SK-N-SH (cell line): ENCODE measurements at regions not wholly inside any gene's neighbourhood (a gene's known extent, or its start where the extent isn't known, plus 50 kb on each side); places are given as distances from the start of the nearest gene placed in this dataset.

Experiments used
- CTCF ChIA-PET: fragments of 300-600, 350-600 bp; formaldehyde crosslinking; extraction: SDS; loops from one replicate; lab custom pipeline; 2021; lab: Yijun Ruan, JAX
- POLR2A ChIA-PET: fragments of 350-600 bp; sonication (Branson Sonifier 250); formaldehyde crosslinking; extraction: SDS; loops from one replicate; lab custom pipeline; 2020; ENCODE audit warnings: antibody characterized with exemption, inconsistent platforms; lab: Yijun Ruan, JAX
- DNase-seq: peaks from one replicate; pipeline ENCODE4 v3.0.0; 2012
- H2AFZ ChIP-seq: fragments of 200-600 bp; sonication (generic); 2 replicates; pipeline ENCODE4 v1.8.1; 2016; ENCODE audit warnings: antibody characterized with exemption, mild to moderate bottlenecking, low read depth
- H3F3A ChIP-seq: fragments of 200-600 bp; sonication (generic); replicated peaks from 2 replicates; pipeline ENCODE3; 2016; ENCODE audit warnings: antibody characterized with exemption, mild to moderate bottlenecking; ENCODE audit not compliant: insufficient read depth
- H3K27ac ChIP-seq, 2 experiments: fragments of 200-500 bp in 1 of 2; fragments of 200-600 bp in 1 of 2; sonication (Bioruptor generic) in 1 of 2; sonication (generic), shearing (Covaris generic) in 1 of 2; 2 replicates each; pipeline versions ENCODE4 v1.5.1 to v1.6.1; 2014 to 2016; ENCODE audit warnings: low read depth in 2 of 2, inconsistent platforms in 1 of 2, low read length in 1 of 2, mild to moderate bottlenecking in 1 of 2, mixed read lengths in 1 of 2
- H3K27me3 ChIP-seq: fragments of 200-600 bp; sonication (generic), shearing (Covaris generic); 2 replicates; pipeline ENCODE4 v1.6.1; 2016; ENCODE audit warnings: mixed run types; ENCODE audit not compliant: insufficient read depth
- H3K36me3 ChIP-seq, 2 experiments: fragments of 200-500 bp in 1 of 2; fragments of 200-600 bp in 1 of 2; sonication (Bioruptor generic) in 1 of 2; sonication (generic) in 1 of 2; replicated peaks in 1 of 2; 2 replicates each; pipeline versions ENCODE3 to v1.5.1; 2014 to 2016; ENCODE audit warnings: low read length in 1 of 2, mild to moderate bottlenecking in 1 of 2; ENCODE audit not compliant: insufficient read depth in 2 of 2, control insufficient read depth in 1 of 2
- H3K4me1 ChIP-seq, 2 experiments: fragments of 200-500 bp in 1 of 2; fragments of 200-600 bp in 1 of 2; sonication (Bioruptor generic) in 1 of 2; sonication (generic), shearing (Covaris generic) in 1 of 2; 2 replicates each; pipeline versions ENCODE4 v1.5.1 to v1.6.1; 2014 to 2016; ENCODE audit warnings: low read depth in 1 of 2, low read length in 1 of 2, mixed run types in 1 of 2; ENCODE audit not compliant: insufficient read depth in 2 of 2, control insufficient read depth in 1 of 2
- H3K4me2 ChIP-seq: fragments of 200-600 bp; sonication (generic), shearing (Covaris generic); 2 replicates; pipeline ENCODE4 v1.6.1; 2017; ENCODE audit warnings: mixed run types
- H3K4me3 ChIP-seq, 2 experiments: fragments of 200-500 bp in 1 of 2; fragments of 200-600 bp in 1 of 2; sonication (Bioruptor generic) in 1 of 2; sonication (generic), shearing (Covaris generic) in 1 of 2; 2 replicates each; pipeline versions ENCODE4 v1.5.1 to v1.8.1; 2014 to 2016; ENCODE audit warnings: low read depth in 2 of 2, inconsistent platforms in 1 of 2, low read length in 1 of 2, mild to moderate bottlenecking in 1 of 2, mixed read lengths in 1 of 2, moderate library complexity in 1 of 2
- H3K79me2 ChIP-seq: fragments of 200-600 bp; sonication (generic); 2 replicates; pipeline ENCODE4 v1.8.1; 2017; ENCODE audit warnings: mild to moderate bottlenecking; ENCODE audit not compliant: insufficient read depth
- H3K9ac ChIP-seq: fragments of 200-600 bp; sonication (generic); 2 replicates; pipeline ENCODE4 v1.6.1; 2017; ENCODE audit warnings: mixed run types
- H3K9me2 ChIP-seq: fragments of 200-600 bp; sonication (generic); 2 replicates; pipeline ENCODE4 v1.6.1; 2017; ENCODE audit warnings: mixed run types
- H3K9me3 ChIP-seq: fragments of 200-600 bp; sonication (generic); 2 replicates; pipeline ENCODE4 v1.6.1; 2017; ENCODE audit warnings: mixed run types, mild to moderate bottlenecking, moderate library complexity
- H4K20me1 ChIP-seq: fragments of 200-600 bp; sonication (generic); 2 replicates; pipeline ENCODE4 v1.6.1; 2017; ENCODE audit warnings: mild to moderate bottlenecking, mixed run types; ENCODE audit not compliant: insufficient read depth
- ELF1 ChIP-seq: IDR thresholded peaks from 2 replicates; pipeline ENCODE4 v1.4.0; 2012
- GATA2 ChIP-seq: sonication (generic); formaldehyde crosslinking; IDR thresholded peaks from 2 replicates; pipeline ENCODE4 v1.5.0; 2020; ENCODE audit warnings: mild to moderate bottlenecking, missing genetic modification reagents
- MEF2A ChIP-seq: IDR thresholded peaks from 2 replicates; pipeline ENCODE4 v1.4.0; 2012; ENCODE audit warnings: low read depth, borderline replicate concordance
- NFIC ChIP-seq: IDR thresholded peaks from 2 replicates; pipeline ENCODE4 v1.4.0; 2012; ENCODE audit warnings: borderline replicate concordance
- RFX5 ChIP-seq: IDR thresholded peaks from 2 replicates; pipeline ENCODE4 v1.6.1; 2012; ENCODE audit warnings: mild to moderate bottlenecking, improper control_type of control experiment, low read length
- SIN3A ChIP-seq: IDR thresholded peaks from 2 replicates; pipeline ENCODE4 v1.6.1; 2012; ENCODE audit warnings: low read depth, mild to moderate bottlenecking, low read length, moderate library complexity, borderline replicate concordance
- SMC3 ChIP-seq: IDR thresholded peaks from 2 replicates; pipeline ENCODE4 v1.6.1; 2012; ENCODE audit warnings: low read depth, low read length, improper control_type of control experiment
- WGBS: methylation state at CpG from one replicate; pipeline ENCODE4 v1.1.6; 2017; ENCODE audit warnings: low lambda C conversion rate; 5-methylcytosine and 5-hydroxymethylcytosine counted together
- TF ChIP-seq, protein P1 (sequence below): IDR thresholded peaks from 2 replicates; pipeline ENCODE4 v1.4.0; 2012; ENCODE audit warnings: low read depth
- TF ChIP-seq, protein P2 (sequence below): fragments of 150-350 bp; IDR thresholded peaks from 2 replicates; pipeline ENCODE4 v1.6.1; 2017; ENCODE audit warnings: antibody characterized with exemption, low read length, low read depth, borderline replicate concordance
- TF ChIP-seq, protein P3 (sequence below): IDR thresholded peaks from 2 replicates; pipeline ENCODE4 v1.4.0; 2012; ENCODE audit warnings: low read depth, borderline replicate concordance
- TF ChIP-seq, protein P4 (sequence below): IDR thresholded peaks from 2 replicates; pipeline ENCODE4 v1.4.0; 2012; ENCODE audit warnings: low read depth, borderline replicate concordance
- TF ChIP-seq, protein P5 (sequence below): fragments of 150-350 bp; IDR thresholded peaks from 2 replicates; pipeline ENCODE4 v1.6.1; 2016; ENCODE audit warnings: mild to moderate bottlenecking, low read depth, low read length

DNA sequence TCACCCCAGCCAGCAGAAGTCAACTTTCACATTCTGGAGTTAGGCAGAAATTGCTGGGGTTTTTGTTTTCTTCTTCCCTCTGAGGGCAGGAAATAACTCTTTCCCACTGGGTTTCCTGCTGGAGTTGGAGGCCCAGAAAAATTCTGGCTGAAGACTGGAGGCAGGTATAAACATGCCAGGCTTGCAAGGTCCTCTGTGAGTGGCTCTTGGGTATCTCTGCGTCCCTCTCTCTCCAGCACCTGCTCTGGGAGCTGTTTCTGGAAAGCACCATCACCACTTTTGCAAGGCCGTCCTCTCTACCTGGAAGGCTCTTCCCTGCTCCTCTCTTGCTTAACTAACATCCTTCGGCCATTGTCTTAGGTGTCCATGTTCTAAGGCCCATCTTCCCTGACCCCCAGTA lies 91.0 kb downstream of the MCFD2 start:
- no peaks in the 10 kb centered on the region for H3F3A ChIP-seq
- no peak overlapping the region for H3K4me3 ChIP-seq
- DNase-seq: no peak
- ChIA-PET POLR2A (no interaction called here), CTCF (interaction anchor here (0.7 to 1.0 kb wide), 4 partner anchors 11 to 168 kb away, joined by 3 read pairs; no protein-coding TSS in a partner anchor)
- H3K4me1 ChIP-seq: no peaks in the 10 kb centered on the region; a peak in 1 of 4 replicates
- H4K20me1 ChIP-seq: no peaks in the 10 kb centered on the region
- H3K9me3 ChIP-seq: no peaks in the 10 kb centered on the region
- WGBS: 98% methylated on average over 3 of the region's 3 CpGs
- no peak overlapping the region for H3K9ac ChIP-seq
- no peaks in the 10 kb centered on the region for H3K27me3 ChIP-seq
- no peaks in the 10 kb centered on the region for H3K79me2 ChIP-seq
- no peak overlapping the region for H2AFZ ChIP-seq
- H3K9me2 ChIP-seq: no peaks in the 10 kb centered on the region
- TF ChIP-seq, protein P1, sequence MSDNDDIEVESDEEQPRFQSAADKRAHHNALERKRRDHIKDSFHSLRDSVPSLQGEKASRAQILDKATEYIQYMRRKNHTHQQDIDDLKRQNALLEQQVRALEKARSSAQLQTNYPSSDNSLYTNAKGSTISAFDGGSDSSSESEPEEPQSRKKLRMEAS: no peak
- TF ChIP-seq, protein P2, sequence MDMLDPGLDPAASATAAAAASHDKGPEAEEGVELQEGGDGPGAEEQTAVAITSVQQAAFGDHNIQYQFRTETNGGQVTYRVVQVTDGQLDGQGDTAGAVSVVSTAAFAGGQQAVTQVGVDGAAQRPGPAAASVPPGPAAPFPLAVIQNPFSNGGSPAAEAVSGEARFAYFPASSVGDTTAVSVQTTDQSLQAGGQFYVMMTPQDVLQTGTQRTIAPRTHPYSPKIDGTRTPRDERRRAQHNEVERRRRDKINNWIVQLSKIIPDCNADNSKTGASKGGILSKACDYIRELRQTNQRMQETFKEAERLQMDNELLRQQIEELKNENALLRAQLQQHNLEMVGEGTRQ: no peak
- H3K36me3 ChIP-seq: no peaks in the 10 kb centered on the region
- H3K27ac ChIP-seq: no peak overlapping the region
- no peak overlapping the region for H3K4me2 ChIP-seq

DNA sequence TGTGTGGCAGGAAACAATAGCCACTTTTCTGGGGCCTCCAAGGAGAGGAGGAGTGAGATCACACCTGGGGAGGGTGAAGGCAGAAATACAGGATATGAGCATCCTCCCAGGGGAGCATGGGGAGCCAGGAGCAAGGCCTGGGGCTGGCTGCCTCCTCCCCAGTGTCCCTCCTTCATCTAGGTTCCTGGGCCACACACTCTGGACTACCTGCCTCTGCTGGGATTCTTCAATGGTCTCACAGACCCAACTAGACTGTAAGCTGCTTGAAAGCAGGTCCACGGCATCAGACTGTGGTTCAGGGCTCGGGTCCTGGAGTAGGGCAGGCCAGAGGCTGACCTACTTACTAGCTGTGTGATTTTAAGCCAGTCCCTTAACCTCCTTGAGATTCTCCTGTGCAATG lies 94.0 kb downstream of the MCFD2 start:
- Histone ChIP-seq H3F3A (no peaks in the 10 kb centered on the region), H3K4me2 (no peak overlapping the region), H2AFZ (no peak overlapping the region), H3K9me3 (no peaks in the 10 kb centered on the region), H3K4me3 (no peak overlapping the region), H3K9me2 (no peaks in the 10 kb centered on the region), H3K9ac (no peak overlapping the region), H3K27ac (no peak overlapping the region), H3K36me3 (no peaks in the 10 kb centered on the region), H3K27me3 (no peaks in the 10 kb centered on the region), H4K20me1 (no peaks in the 10 kb centered on the region), H3K4me1 (no peaks in the 10 kb centered on the region; a peak in 1 of 4 replicates)
- POLR2A ChIA-PET: no interaction called here
- CTCF ChIA-PET: interaction anchor here (0.6 to 1.1 kb wide), 2 partner anchors 68 to 588 kb away, joined by 3 to 4 read pairs; no protein-coding TSS in a partner anchor
- 75% methylated on average over 2 of the region's 2 CpGs for WGBS
- DNase-seq: no peak
- TF ChIP-seq, protein P3, sequence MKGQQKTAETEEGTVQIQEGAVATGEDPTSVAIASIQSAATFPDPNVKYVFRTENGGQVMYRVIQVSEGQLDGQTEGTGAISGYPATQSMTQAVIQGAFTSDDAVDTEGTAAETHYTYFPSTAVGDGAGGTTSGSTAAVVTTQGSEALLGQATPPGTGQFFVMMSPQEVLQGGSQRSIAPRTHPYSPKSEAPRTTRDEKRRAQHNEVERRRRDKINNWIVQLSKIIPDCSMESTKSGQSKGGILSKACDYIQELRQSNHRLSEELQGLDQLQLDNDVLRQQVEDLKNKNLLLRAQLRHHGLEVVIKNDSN: no peak
- TF ChIP-seq RFX5 (no peak), NFIC (no peak)
- TF ChIP-seq, all 33 proteins: peak for 0
- H3K79me2 ChIP-seq: no peaks in the 10 kb centered on the region

DNA sequence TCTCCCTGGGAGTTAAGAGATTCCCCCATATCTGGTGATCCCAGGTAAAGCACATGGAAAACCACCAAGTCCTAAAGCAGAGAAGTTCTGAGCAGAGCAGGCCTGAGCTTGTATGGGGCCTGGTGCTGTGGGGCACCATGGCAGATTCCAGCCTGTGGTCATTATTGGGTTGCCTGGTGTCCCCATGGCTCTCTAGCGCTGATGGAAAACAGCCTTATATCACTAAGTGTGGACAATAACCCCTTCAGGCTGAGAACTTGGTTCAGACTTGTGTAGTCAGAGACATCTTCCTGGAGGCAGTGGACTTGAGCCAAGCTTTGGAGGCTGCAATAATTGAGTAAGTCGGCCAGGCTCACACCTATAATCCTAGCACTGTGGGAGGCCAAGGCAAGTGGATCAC lies 96.8 kb downstream of the MCFD2 start:
- Histone ChIP-seq H3K9me3 (no peaks in the 10 kb centered on the region), H2AFZ (no peak overlapping the region), H3K27ac (no peak overlapping the region), H3K4me2 (no peak overlapping the region), H3K36me3 (no peaks in the 10 kb centered on the region), H3K9me2 (no peaks in the 10 kb centered on the region), H3K4me3 (no peak overlapping the region), H3K27me3 (no peaks in the 10 kb centered on the region), H3K9ac (no peak overlapping the region), H3K79me2 (no peaks in the 10 kb centered on the region), H4K20me1 (no peaks in the 10 kb centered on the region), H3K4me1 (peaks cover 7 to 10% of the 10 kb centered on the region in 2 experiments; a peak in 3 of 4 replicates), H3F3A (peaks cover under 1% of the 10 kb centered on the region)
- WGBS: 90% methylated on average over 2 of the region's 2 CpGs
- POLR2A ChIA-PET: no interaction called here
- no peak for TF ChIP-seq SIN3A
- no peak for TF ChIP-seq ELF1
- no peak for TF ChIP-seq SMC3
- TF ChIP-seq, protein P4, sequence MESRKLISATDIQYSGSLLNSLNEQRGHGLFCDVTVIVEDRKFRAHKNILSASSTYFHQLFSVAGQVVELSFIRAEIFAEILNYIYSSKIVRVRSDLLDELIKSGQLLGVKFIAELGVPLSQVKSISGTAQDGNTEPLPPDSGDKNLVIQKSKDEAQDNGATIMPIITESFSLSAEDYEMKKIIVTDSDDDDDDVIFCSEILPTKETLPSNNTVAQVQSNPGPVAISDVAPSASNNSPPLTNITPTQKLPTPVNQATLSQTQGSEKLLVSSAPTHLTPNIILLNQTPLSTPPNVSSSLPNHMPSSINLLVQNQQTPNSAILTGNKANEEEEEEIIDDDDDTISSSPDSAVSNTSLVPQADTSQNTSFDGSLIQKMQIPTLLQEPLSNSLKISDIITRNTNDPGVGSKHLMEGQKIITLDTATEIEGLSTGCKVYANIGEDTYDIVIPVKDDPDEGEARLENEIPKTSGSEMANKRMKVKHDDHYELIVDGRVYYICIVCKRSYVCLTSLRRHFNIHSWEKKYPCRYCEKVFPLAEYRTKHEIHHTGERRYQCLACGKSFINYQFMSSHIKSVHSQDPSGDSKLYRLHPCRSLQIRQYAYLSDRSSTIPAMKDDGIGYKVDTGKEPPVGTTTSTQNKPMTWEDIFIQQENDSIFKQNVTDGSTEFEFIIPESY: no peak
- no peak for TF ChIP-seq GATA2 (CRISPR knock-in tag)
- TF ChIP-seq, protein P5, sequence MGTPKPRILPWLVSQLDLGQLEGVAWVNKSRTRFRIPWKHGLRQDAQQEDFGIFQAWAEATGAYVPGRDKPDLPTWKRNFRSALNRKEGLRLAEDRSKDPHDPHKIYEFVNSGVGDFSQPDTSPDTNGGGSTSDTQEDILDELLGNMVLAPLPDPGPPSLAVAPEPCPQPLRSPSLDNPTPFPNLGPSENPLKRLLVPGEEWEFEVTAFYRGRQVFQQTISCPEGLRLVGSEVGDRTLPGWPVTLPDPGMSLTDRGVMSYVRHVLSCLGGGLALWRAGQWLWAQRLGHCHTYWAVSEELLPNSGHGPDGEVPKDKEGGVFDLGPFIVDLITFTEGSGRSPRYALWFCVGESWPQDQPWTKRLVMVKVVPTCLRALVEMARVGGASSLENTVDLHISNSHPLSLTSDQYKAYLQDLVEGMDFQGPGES: no peak
- no peak for TF ChIP-seq MEF2A
- DNase-seq: no peak
- CTCF ChIA-PET: no interaction called here
